ENCODE measurements at regions not wholly inside any gene's neighbourhood (a gene's known extent, or its start where the extent isn't known, plus 50 kb on each side); places are given as distances from the start of the nearest gene placed in this dataset.

DNA sequence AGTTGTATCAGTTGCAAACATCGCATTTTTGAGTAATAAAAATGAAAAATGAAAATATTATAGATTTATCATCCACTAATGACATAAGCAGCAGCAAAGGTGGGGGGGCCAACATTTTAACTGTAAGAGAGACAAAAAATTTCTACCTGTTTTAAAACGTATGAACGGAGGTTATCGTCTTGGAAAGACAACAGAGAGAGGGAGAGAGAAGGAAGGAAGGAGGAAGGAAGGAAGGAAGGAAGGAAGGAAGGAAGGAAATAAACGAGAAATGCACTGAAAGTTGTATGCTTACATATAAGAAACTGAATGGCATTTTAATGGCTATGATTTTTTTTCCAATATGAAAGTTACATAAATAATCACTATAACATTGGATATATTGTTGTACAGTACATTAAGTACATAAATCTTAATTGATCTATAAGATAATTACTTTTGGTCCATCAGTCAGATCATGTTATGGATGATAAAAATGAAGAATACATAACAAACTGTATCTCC is 862.8 kb upstream of the SLITRK1 start:
- no CpG with 5 or more reads among the region's 5 CpGs for WGBS, 2 experiments (ENCODE audit: extremely low coverage in 2 of 2, insufficient read length in 1 of 2)
- Histone ChIP-seq H2AFZ (replicated peaks; ENCODE audit: low read length, poor library complexity) (no peak overlapping the region), H3K9me3 (ENCODE audit: control insufficient read depth, insufficient read depth, low read length) (no peaks in the 10 kb centered on the region), H3K4ac (ENCODE audit: low read depth, low read length) (no peak overlapping the region), H3K56ac (ENCODE audit: extremely low read depth, insufficient read depth, low read length) (no peak overlapping the region), H2AK5ac (ENCODE audit: low read depth, low read length) (no peak overlapping the region), H3K23ac (ENCODE audit: low read depth, low read length) (no peak overlapping the region), H2BK15ac (ENCODE audit: low read depth, low read length) (no peak overlapping the region), H3K14ac (replicated peaks; ENCODE audit: low read depth, low read length) (no peak overlapping the region), H2BK120ac (ENCODE audit: low read depth, low read length) (no peak overlapping the region), H3K27me3 (ENCODE audit: control insufficient read depth, insufficient read depth, low read length) (no peaks in the 10 kb centered on the region), H3K36me3 (ENCODE audit: control insufficient read depth, insufficient read depth, low read length) (no peaks in the 10 kb centered on the region), H3K4me2 (ENCODE audit: low read depth, low read length) (no peak overlapping the region), H3K4me3 (ENCODE audit: insufficient read depth, low read depth, low read length) (no peak overlapping the region), H2BK5ac (ENCODE audit: low read depth, low read length, poor library complexity, severe bottlenecking) (no peak overlapping the region), H3K4me1 (ENCODE audit: control insufficient read depth, insufficient read depth, low read length) (no peaks in the 10 kb centered on the region), H4K20me1 (ENCODE audit: insufficient read depth, low read length) (no peaks in the 10 kb centered on the region), H3K9ac (ENCODE audit: low read depth, low read length) (no peak overlapping the region), H3K18ac (ENCODE audit: low read depth, low read length) (no peak overlapping the region), H3K79me1 (ENCODE audit: low read depth in 1 of 2, low read length in 2 of 2) (no peaks in the 10 kb centered on the region), H4K8ac (ENCODE audit: low read depth in 2 of 2, low read length in 2 of 2) (no peak overlapping the region), H4K5ac (ENCODE audit: low read depth, low read length) (no peak overlapping the region), H4K91ac (ENCODE audit: insufficient read depth, low read depth, low read length) (no peak overlapping the region), H3K27ac (ENCODE audit: insufficient read depth, low read length) (no peak overlapping the region), H2AK9ac (replicated peaks; ENCODE audit: low read depth, low read length, poor library complexity) (no peak overlapping the region), H2BK20ac (ENCODE audit: low read depth, low read length) (no peak overlapping the region), H3K9me1 (ENCODE audit: insufficient read depth, low read length) (no peaks in the 10 kb centered on the region)
- CTCF ChIA-PET, result no interaction called here
- dilution Hi-C loops (cut with HindIII; ENCODE audit: low sequenced_read_pairs, unreplicated experiment) (no loop called here), in situ Hi-C loops (cut with MboI; ENCODE audit: low sequenced_read_pairs) (no loop called here), intact Hi-C loops (cut with micrococcal nuclease) (no loop called here)
- no peak for TF ChIP-seq MXI1 (IDR thresholded peaks at IDR 0.05; ENCODE audit: borderline replicate concordance, low read depth, low read length)
- no peak for TF ChIP-seq CHD1 (IDR thresholded peaks at IDR 0.05; ENCODE audit: low read depth, low read length)
- no peak for TF ChIP-seq FOS (IDR thresholded peaks at IDR 0.05; ENCODE audit: low read depth, low read length)
- no peak for TF ChIP-seq RCOR1 (IDR thresholded peaks at IDR 0.05; ENCODE audit: insufficient replicate concordance, low read length)
- no peak for TF ChIP-seq BHLHE40 (IDR thresholded peaks at IDR 0.05; ENCODE audit: low read depth, low read length)
- TF ChIP-seq MAFK (IDR thresholded peaks at IDR 0.05; ENCODE audit: low read depth, low read length), result no peak
- TF ChIP-seq, protein P1, sequence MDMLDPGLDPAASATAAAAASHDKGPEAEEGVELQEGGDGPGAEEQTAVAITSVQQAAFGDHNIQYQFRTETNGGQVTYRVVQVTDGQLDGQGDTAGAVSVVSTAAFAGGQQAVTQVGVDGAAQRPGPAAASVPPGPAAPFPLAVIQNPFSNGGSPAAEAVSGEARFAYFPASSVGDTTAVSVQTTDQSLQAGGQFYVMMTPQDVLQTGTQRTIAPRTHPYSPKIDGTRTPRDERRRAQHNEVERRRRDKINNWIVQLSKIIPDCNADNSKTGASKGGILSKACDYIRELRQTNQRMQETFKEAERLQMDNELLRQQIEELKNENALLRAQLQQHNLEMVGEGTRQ (IDR thresholded peaks at IDR 0.05; ENCODE audit: low read depth, low read length), result no peak
- TF ChIP-seq, protein P2, sequence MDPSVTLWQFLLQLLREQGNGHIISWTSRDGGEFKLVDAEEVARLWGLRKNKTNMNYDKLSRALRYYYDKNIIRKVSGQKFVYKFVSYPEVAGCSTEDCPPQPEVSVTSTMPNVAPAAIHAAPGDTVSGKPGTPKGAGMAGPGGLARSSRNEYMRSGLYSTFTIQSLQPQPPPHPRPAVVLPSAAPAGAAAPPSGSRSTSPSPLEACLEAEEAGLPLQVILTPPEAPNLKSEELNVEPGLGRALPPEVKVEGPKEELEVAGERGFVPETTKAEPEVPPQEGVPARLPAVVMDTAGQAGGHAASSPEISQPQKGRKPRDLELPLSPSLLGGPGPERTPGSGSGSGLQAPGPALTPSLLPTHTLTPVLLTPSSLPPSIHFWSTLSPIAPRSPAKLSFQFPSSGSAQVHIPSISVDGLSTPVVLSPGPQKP (IDR thresholded peaks at IDR 0.05; ENCODE audit: borderline replicate concordance, low read depth, low read length), result no peak
- no peak for TF ChIP-seq CTCF (conservative IDR thresholded peaks at IDR 0.05; ENCODE audit: low read depth, low read length)
- no peak for TF ChIP-seq CEBPB (IDR thresholded peaks at IDR 0.05; ENCODE audit: low read depth, low read length)
- TF ChIP-seq RFX5 (IDR thresholded peaks at IDR 0.05; ENCODE audit: low read depth, low read length), result no peak
- POLR2A ChIA-PET (ENCODE audit: unreplicated experiment), result no interaction called here
- BruUV-seq (replicated peaks), result no TSS peak
- DNase-seq (no peak), ATAC-seq (ENCODE audit: low read depth) (no peak)

Data from IMR-90 (cell line).